Astrocyte of the hippocampus (primary cell): ENCODE measurements at regions not wholly inside any gene's neighbourhood (a gene's known extent, or its start where the extent isn't known, plus 50 kb on each side); places are given as distances from the start of the nearest gene placed in this dataset.

ENCODE experiments used
- DNase-seq: peaks from one replicate; pipeline ENCODE4 v3.0.0; 2011; ENCODE audit warnings: low read depth, low spot score

DNA sequence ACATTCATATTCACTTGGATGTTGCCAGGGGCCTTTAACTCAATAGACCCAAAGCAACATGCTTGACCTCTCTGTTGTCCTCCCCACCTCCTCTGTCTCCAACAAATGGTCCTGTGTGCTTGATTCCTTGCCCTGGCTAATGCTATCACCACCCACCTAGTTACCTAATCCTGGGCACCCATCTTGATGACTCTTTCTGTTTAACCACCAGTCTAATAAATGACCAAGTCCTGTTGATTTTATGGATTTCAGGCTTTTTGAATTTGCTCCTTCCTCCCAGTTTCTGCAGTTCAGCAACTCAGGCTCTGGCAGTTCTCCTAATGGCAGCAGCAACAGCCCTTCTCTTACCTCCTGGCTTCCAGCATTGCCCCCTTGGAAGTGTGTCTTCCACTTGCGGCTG, 246.3 kb upstream of the KLF4 start:
- DNase-seq = no peak

DNA sequence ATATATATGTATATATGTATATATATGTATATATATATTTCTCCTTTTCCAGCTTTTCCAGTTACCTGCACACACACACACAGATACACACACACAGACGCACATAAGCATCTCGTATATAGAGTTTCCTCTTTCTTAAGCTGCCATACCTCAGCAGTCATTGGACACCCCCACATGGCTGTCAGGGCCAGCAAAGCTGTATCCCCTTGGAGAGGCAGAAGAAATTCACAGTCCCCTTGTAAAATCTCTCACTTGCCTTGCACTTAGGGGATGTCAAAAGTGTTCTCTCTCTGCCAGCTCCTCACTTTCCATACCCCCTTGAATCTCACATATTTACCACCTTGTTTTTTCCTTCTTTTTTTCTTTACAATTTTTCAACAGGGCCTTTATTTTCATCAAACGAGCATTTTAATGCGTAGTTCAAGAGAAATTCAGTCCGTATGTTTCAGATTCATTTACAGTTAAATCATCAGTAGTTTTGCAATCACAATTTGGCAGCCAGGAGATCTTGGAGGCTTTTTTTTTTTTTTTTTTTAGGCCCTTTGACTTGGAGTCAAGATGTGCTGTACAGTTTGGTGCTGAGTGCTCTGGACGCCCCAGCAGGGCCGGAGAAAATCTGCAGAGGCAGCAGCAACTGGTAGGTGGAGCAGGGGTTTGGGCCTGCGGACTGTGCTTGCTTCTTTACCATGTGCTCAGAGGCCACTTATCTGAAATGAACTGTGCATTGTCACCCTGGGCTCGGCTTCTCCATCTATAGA, 244.9 kb upstream of the KLF4 start:
- DNase-seq = no peak

DNA sequence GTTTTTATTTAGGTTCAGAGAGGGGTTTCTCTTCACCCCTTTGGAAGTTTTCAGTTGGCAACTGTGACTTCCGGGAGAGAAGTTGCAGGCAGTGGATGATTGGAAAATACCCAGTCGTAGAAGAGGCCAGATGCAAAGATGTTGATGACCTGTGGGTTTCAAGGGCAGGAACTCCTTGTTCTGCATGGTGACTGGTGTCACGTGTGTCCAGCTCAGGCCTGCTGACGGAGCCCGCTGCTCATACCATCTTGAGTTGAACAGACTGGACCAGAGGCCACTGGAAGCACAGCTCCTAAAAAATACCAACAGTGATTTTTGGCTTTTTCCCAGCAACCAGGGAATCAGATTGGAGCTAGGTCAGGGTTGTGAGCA, 243.9 kb upstream of the KLF4 start:
- DNase-seq = no peak

DNA sequence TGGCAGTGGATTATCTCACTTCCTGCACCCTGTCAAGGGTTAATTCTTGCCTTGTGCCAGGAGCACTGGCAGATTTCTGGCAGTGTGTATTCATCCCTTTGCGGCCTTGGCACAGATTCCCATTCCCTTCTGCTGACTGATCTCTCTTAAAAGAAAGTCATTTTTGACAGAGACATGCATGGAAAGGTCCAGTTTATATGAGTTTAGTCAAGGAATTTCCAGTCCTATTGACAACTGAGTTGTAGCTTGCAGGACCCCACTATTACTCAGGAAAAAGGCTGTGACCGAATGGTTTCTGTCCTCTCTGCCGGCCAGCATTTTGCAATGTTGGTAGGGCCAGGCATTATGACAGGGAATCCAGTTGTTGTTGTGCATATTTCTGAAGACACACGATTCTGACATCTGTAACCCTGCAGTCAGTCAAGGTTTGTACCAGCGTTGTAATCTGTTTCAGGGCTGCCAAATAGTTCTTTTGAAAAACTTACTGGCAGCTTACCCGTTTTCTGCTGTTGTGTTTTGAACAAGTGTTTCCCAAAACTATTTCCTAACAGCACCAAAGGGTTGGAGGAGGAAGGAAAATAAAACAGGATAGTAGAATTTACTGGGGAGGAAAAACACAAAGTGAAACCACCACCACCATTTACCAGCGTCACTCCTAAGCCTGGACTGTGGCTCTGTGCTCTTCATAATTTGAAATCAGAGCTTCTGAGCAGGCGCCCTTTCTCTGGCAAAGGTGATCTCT, 243.4 kb upstream of the KLF4 start:
- peak; percentile 89 for DNase-seq

DNA sequence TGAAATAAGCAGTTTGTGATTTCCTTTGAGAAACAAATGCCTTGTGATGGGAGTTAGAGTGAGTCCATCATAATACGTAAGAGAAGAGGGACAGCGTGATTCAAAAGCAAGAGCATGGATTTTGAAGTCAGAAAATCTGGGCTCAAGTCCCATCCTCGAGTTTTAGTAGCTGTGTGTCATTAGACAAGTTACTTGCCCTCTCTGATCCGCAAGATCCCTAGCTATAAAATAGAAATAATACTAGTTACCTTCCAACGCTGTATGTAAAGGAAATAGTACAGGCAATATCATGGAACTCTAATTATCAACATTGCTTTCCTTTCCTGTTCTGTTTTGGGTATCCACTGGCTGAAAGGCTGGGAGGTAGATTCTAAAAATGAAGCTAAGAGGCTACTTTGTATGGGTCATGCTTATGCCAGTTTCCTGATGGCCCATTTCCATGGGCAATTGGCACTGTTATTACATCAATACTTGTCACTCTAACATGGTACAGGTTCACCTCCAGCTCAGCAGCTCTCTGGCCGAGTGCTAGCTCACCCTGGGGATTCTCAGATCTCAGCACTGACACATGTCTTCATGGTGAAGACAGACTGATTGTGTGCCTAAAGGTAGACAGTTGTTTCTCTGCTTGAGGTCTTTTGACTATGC, 241.7 kb upstream of the KLF4 start:
- no peak for DNase-seq

DNA sequence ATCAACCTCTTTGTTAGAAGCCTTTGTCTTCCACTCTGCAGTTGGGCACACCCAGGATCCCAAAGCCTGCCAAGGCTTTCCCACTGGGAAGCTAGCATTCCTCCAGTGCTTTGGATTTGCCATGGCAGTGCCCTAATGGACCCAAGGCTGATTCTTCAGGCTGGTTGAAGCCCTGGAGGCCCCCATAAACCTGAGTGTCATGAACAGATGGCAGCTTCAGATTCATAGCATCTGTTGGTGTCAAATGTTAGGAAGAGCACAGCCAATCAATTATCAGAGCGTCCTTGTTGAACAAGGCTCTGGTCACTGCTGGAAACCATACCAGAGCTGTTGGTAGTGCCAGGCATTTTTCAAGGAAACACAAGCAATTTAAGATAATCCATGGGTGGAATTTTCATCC, 241.1 kb upstream of the KLF4 start:
- DNase-seq = no peak

DNA sequence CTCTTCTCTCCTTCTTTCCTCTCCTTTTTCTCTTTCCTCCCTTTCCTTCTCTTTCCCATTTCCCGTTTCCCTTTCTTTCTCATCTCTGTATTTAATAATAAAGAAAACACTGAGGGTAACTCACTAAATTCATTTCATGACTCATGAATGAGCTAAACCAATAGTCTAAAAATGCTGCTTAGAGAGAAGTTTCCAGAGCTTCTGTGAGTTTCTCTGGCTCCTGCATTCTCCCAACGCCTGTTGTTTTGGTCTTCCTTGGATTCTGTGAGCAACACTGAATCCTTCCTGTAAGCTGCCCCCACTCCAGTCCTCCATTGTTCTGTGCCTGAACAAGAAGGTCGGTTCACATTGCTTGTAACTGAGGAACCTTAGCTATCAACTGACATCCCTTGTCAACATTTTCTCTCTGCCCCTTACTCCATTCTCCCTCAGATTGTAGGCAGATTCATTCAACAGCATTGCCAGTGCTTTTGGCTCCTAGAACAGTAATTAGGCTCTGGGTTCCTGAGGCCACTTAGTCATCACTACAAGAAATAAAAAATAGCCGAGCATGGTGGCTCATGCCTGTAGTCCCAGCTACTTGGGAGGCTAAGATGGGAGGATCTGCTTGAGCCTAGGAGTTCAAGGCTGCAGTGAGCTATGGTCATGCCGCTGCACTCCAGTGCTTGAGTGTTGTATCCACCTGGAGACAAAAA, 237.7 kb upstream of the KLF4 start:
- DNase-seq = no peak

DNA sequence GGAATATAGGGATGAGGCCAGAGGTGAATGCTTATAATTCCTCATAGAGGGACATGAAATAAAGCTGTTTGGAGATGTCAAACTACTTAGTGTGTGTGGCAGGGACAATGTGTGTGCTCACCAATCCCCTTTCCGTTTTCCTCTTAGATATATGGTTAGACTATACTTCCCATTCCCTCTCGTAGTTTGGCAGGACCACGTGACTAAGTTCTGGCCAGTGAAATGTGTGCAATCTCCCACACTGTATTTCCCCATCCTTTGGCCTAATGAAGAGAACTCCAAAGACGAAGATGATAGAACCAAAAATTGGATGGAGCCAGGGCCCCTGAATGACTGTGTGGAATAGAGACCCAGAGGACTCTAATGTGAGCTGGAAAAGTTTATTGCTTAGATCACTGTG, 233.4 kb upstream of the KLF4 start:
- DNase-seq = no peak

DNA sequence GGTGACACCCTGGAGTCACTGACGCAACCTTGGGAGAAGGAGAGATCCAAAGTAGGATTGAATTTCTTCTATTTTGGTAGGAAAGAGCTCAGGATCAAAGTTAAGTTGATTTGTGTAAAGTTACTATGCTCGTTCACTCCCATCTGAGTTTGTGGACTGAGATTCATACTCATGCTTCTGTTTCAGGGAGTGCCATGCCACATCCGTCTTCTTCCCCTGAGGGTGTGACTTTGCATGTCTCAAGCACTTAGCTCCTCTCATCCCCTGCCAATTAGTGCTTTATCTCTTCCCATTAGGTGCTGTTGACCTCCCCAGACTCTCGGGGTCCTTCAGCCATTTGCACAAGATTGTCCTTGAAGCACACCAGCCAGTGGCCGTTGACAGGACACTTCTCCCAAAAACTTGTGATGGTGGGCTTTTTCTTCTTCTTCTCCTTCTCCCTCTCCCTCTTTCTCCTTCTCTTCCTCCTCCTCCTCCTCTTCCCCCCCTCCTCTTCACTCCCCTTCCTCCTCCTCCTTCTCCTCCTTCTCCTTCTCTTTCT, 232.2 kb upstream of the KLF4 start:
- DNase-seq = no peak

DNA sequence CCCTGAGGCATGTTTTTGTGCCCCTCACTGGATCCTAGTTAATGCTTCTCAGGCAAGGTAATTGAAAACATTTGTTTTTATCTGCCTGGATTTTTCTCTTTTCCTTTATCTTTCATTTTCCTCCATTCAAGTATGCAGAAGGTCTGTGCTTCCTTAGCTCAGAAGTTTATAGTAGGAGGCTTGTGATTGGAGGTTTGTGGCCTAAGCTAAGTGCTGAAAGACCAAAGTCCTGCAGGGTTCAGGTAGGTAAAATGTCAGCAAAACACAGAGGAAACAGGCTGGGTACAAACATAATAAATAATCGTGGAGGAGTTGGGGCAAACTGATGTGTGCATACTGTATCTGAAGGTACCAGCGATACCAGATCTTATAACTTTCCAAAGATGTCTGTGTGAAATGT, 230.9 kb upstream of the KLF4 start:
- DNase-seq = no peak

DNA sequence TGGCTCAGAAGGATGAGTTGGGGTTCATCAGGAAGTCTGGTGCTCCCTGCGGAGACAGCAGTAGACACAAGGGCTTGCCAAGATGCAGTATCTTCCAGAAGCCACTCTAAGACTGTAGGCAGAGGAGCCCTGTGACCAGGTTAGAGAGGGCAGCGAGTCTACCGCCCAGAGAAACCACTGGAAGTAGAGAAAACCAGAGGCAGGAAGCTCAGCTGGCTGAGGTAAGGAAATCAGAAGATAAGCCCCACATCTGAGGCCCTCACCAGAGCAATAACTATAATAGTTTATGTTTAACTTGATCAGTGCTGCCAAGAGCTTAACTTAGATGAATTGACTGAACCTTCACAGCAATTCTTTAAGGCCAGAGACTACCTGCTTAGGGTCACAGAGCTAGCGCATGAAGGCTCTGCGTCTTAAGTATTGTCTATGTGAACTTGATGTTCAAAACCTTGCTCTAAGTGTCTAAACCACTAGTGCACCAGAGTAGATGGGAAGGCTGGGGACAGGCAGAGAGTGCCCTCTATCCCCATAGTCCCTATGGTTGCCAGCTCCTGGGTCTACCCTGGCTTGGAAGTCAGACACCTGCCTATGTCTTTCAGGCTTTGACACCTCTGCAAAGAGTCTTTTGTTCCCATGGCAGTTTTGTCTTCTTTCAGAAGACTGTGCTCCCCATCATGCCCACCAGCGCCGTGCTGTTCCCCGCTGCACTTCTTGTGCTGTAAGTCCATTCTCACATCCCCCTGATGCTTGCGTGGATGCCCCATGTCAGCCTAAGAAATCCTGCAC, 228.2 kb upstream of the KLF4 start:
- no peak for DNase-seq

DNA sequence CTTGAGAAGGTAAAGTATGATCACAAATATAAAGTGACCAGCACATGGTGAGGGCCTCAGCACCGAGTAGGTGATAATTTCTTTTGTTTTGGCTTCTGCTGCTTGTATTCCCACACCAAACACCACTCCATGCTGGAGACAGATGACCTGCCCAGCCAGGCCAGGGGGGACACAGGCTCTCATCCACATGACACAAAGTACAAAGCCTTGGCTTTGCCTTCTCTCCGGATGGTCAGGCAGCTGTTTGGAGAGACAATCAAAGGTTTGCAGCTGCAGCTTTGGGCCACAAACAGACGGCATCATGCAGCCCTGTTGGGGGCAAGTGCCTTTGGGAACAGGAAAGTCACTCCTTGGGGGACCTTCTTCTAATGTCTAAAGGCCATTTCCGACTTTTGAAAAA, 226.2 kb upstream of the KLF4 start:
- no peak for DNase-seq

DNA sequence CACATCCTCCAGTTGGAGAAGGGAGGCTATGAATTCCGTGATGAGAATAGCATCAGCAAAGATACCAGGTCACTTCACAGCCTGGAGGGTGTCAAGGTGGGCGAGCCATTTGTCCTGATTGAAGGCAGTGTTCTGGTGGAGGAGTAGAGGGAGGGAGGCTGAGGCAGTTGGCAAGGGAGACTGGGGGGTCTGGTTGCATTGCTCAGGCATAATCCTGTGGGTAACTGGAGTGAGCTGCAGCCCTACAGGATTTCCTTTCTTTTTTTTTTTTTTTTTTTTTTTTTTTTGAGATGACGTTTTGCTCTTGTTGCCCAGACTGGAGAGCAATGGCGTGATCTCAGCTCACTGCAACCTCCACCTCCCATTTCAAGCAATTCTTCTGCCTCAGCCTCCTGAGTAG, 223.9 kb upstream of the KLF4 start:
- DNase-seq = no peak

DNA sequence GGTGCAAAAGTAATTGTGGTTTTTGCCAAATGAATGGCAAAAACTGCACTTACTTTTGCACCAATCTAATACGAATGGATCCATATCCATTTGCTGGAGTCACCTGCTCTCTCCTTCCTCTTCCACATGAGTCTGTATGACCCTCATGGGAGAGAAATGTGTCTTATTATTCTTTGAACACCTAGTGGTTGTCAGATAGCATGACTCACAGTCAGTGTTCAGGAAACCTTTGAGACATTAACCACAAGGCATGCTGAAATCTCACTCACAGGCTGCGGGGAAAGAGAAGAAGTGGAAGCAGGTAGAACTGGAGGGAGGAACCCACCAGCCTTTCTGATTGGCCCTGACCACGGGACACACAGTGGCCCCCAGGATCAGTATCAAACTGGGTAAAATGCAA, 222.8 kb upstream of the KLF4 start:
- DNase-seq = peak; percentile 83

DNA sequence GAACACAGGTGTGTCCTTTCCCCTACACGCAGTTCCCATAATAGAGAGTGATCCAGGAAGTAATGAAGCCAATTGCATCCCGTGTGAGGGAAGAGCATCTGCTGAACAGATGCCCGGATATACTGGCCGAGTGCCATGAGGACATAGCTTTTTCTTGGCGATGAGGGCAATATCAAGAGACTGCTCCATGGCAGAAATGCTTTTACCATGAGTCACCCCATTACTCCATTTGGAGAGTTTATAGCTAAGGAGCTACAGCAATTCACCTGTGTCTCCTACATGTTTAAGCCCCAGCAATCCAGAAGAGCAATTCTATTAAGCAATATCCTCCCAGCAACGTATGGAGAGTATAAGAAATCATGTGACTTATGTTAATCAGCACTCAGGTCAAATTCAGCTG, 222.0 kb upstream of the KLF4 start:
- peak; percentile 86 for DNase-seq

DNA sequence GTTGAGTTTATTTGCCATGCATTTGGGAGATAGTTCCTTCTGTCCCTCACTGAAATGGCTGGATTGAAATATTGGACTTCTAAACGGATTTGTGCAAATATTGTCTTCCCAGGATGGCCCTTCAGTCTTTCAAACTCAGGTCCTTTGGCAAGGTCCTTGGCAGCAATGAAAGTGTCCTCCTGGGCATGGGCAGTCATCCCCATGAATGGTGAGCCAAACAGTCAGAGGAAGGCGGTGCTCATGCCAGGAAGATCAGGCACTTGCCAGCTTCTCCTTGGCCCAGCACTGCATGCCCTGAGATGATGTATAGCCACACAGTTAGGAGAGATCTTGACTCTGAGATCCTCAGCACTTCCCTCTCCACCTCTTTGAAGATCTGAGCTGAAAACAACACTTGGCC, 221.4 kb upstream of the KLF4 start:
- DNase-seq = no peak

DNA sequence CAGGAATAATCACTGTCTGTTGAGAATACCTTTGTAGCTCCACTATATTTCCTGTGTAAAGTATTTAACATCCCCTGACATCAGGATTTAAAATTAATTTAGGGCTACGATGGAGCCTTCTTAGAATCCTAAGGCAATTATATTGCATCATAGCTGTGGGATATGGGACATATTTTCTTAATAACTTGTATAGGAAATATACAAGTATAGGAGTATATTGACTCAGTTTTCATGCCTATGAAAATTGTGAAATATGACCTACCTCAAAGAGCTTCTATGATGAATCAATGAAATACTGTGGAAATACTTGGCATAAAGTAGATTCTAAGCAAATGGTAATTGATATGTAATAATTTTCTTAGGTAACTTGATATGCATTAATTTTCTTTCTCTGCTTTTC, 221.0 kb upstream of the KLF4 start:
- no peak for DNase-seq

DNA sequence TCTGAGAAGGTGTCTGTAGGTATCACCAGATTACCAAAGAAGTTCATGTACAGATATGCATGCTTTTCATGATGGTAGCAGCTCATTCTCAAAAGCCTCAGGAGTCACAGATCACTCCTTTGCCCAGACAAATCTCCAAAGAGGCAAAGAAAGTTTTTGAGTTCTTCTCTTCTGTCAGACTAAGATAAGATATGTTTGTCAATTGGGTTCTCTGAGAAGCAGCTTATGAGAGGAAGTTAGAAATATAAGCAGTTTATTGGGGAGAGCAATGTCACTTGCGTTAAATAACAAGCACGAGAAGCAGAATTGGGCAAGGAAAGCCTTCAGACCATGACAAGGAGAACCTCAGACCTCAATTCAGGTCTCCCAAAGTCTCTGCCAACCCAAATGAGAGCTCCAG, 219.2 kb upstream of the KLF4 start:
- no peak for DNase-seq

DNA sequence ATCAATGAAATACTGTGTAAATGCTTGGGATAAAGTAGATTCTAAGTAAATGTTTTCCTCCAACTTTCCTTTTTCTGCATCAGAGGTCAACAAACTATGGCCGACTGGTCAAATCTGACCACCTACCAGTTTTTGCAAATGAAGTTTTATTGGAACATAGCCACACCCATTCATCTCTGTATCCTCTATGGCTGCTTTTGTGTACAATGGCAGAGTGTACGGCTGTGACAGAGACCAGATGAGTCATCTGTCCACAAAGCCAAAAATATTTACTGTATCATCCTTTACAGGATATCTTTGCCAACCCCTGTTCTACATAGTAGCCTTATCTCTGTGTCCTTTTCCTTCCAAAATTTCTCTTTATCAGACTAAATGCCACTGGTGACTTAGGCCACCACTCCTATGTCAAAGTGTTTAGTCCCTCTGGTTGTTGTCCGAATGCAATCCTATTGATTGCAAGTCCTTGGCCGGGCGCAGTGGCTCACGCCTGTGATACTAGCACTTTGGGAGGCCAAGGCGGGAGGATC, 218.4 kb upstream of the KLF4 start:
- DNase-seq = no peak

DNA sequence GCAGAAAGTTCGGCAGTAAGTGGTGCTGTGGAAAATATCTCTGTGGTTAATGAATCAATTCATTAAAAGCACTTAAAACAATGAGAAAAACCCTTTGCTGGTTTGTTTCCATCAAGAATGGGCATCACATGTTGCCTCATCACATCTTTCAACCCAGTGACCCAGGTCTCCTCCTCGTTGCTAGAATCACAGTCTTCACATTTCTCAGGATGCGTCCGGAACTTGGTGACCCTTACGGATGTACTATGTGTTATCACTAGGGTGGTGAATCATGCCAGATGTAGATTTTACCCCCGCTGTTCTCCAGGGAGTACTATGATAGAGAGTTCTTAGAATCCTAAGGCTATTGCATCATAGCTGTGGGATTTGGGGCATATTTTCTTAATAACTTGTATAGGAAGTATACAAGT, 217.9 kb upstream of the KLF4 start:
- peak; percentile 54 for DNase-seq
